ENCODE measurements at regions not wholly inside any gene's neighbourhood (a gene's known extent, or its start where the extent isn't known, plus 50 kb on each side); places are given as distances from the start of the nearest gene placed in this dataset.

DNA sequence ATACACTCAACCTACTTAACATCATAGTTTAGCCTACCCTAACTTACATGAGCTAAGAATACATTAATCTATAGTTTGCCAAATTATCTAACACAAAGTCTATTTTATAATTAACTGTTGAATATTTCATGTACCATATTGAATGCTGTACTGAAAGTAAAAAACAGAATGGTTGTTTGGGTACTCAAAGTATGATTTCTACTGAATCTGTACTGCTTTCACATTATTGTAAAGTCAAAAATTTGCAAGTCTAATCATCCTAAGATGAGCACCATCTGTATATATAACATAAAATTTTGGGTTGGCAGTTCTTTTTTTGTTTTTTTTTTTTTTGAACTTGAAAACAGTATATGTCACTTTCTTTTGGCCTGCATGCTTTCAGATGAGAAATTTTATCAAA, 1212.6 kb downstream of the SLITRK5 start:
- TF ChIP-seq YY1 (IDR thresholded peaks at IDR 0.05; ENCODE audit: insufficient read depth, insufficient read length) (no peak), ZNF274 (IDR thresholded peaks at IDR 0.05; ENCODE audit: low read depth, low read length) (no peak)
